Neural progenitor cell (in vitro differentiated cells): ENCODE measurements at regions not wholly inside any gene's neighbourhood (a gene's known extent, or its start where the extent isn't known, plus 50 kb on each side); places are given as distances from the start of the nearest gene placed in this dataset.

Experiments used
- CTCF ChIP-seq: fragments of 200-600 bp; sonication (generic); IDR thresholded peaks from 2 replicates; pipeline ENCODE4 v1.5.1; 2017; ENCODE audit warnings: antibody characterized with exemption, mild to moderate bottlenecking
- EZH2 ChIP-seq: fragments of 200-600 bp; sonication (generic); IDR thresholded peaks from 2 replicates; pipeline ENCODE4 v1.6.1; 2017; ENCODE audit warnings: antibody characterized with exemption, mild to moderate bottlenecking, moderate library complexity
- EZH2phosphoT487 ChIP-seq: fragments of 200-600 bp; sonication (generic); IDR thresholded peaks from 2 replicates; pipeline ENCODE4 v1.6.1; 2017; ENCODE audit warnings: antibody characterized with exemption

DNA sequence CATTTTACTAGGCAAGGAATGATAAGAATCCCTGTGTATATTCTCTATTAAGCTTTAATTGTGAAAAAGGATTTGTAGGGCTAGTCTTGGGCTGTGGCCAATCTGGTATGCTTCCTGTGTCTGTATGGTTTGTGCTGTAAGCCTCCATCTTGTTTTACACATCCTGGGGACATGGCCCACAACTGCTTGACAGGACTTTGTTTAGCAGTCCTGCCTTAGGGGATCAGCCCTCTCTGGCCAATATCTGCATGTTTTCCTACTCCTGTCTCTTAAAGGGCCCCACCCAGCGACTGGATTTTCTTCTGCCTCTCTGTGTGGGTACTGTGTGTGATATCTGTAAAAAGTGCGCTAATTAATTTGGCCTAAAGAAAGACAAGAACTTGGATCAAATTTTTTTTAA is 813.2 kb downstream of the PLA2G4A start:
- TF ChIP-seq CTCF (no peak), EZH2 (no peak), EZH2phosphoT487 (no peak)
